GM18517 (cell line): ENCODE measurements at regions not wholly inside any gene's neighbourhood (a gene's known extent, or its start where the extent isn't known, plus 50 kb on each side); places are given as distances from the start of the nearest gene placed in this dataset.
"Not testable (repeated sequence)": the region's sequence is repeated elsewhere in the genome, so short reads cannot be mapped to it uniquely, and the experiment has no call there.

Experiments
- ATAC-seq: cut with Tn5 transposase; IDR thresholded peaks from one replicate; pipeline ENCODE4 v1.9.1; 2021; ENCODE audit warnings: mild to moderate bottlenecking, moderate library complexity; ENCODE audit not compliant: unreplicated experiment

DNA sequence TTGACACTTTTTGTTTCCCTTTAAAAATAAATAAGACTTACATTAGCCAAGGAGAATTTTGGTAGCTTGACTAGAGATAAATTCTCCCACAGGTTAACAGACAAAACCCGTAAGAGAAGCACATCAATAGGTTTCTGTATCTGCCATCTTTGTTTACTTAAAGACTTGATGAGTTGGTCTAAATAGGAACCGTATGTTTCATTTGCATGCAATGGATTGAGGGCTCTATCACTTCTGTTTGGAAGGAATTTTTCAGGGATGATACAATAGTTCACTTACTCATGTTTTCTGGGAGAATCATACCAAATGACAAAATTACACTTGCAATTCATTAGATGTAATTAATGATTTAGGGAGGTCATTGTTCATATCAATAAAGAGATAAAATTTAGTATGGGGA is 631.5 kb upstream of the NR2F2 start:
- no peak for ATAC-seq

DNA sequence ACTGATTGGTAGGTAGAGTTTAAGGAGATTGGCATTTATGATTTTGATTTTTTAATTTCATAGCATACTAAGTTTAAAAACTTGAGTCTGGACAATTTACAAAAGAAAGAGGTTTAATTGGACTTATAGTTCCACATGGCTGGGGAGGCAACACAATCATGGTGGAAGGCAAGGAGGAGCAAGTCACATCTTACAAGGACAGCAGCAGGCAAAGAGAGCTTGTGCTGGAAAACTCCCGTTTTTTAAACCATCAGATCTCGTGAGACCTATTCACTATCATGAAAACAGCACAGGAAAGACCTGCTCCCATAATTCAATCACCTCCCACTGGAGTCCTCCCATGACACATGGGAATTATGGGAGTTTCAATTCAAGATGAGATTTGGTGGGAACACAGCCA is 630.9 kb upstream of the NR2F2 start:
- ATAC-seq = no peak

DNA sequence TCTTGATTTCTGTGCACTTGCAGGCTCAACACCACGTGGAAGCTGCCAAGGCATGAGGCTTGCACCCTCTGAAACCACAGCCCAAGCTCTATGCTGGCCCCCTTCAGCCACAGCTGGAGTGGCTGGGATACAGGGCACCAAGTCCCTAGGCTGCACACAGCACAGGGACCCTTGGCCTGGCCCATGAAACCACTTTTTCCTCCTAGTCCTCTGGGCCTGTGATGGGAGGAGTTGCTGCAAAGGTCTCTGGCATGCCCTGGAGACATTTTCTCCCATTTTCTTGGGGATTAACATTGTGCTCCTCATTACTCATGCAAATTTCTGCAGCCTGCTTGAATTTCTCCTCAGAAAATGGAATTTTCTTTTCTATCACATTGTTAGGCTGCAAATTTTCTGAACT is 629.8 kb upstream of the NR2F2 start:
- not testable (repeated sequence) for ATAC-seq

DNA sequence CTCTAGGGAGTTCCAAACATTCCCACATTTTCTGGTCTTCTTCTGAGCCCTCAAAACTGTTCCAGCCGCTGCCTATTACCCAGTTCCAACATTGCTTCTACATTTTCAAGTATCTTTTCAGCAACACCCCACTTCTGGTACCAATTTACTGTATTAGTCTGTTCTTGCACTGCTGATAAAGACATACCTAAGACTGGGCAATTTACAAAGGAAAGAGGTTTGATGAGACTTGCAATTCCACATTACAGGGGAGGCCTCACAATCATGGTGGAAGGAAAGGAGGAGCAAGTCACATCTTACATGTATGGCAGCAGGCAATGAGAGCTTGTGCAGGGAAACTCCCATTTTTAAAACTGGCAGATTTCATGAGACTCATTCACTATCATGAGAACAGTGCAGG is 629.1 kb upstream of the NR2F2 start:
- ATAC-seq = no peak

DNA sequence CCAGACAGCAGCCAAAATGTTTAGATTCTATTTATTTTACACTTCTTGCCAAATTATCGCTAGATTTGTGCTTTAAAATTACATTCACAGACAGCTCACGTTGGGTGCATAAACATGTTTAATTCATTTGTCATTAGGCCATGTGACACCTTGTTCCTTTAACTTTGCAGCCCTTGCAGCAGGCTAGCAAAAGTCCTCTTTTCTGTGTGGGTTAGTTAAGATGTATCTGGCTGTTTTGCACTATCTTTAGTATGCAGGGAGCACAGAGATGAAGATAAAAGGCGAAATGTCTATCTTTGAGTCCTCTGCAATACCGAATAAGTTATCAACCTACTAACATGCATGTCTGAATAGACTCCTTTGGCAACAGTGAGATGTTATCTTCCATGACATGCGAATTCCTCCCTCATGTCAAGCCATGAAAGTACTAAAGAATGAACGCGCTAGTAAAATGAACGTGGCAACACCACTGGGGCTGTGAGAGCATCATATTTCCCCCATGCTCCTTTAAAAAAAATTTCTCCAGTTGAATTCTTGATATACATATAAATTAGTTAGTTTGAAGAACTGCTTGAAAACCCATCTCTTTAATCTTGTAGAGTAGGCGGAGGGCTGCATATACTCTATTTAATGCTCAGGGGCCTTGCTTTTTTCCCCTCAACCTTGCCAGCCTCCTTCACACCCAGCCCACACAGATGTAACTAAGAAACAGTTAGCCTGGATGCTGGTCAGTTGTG is 620.4 kb upstream of the NR2F2 start:
- ATAC-seq = no peak

DNA sequence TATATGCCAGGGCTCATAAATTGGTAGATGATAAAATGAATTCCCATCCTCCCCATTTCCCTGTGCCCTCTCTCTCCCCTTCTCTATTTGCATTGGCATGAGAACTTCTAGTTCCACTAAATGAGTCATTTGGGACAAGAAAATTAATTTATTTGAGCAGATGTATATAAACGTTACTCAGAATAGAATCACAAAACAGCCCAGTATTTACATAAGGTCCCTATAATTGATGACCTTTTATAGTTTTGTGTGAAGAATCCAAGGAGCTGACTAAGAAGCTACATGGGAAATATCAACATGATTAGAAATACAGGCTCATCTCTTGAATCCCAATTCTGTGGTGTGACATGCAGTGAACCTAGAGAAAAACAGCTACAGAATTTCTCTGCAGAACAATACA is 617.7 kb upstream of the NR2F2 start:
- no peak for ATAC-seq

DNA sequence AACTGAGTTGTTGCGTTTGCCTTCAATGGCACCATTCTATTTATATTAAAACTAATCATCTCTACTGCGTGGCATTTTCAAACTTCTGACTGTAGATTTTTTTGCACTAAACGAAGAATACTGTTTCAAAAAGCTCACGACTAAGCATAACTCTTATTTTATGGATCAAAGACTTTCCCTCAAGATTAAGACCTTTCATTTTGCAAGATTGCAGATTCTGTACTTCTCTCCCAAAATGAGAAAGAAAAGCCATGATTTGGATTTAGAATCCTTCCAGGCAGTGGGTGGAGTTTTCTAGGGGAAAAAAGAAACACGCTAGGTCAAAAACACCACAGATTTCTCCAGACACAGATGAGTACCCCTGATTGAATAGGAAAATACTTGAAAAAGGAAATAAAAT is 617.2 kb upstream of the NR2F2 start:
- no peak for ATAC-seq

DNA sequence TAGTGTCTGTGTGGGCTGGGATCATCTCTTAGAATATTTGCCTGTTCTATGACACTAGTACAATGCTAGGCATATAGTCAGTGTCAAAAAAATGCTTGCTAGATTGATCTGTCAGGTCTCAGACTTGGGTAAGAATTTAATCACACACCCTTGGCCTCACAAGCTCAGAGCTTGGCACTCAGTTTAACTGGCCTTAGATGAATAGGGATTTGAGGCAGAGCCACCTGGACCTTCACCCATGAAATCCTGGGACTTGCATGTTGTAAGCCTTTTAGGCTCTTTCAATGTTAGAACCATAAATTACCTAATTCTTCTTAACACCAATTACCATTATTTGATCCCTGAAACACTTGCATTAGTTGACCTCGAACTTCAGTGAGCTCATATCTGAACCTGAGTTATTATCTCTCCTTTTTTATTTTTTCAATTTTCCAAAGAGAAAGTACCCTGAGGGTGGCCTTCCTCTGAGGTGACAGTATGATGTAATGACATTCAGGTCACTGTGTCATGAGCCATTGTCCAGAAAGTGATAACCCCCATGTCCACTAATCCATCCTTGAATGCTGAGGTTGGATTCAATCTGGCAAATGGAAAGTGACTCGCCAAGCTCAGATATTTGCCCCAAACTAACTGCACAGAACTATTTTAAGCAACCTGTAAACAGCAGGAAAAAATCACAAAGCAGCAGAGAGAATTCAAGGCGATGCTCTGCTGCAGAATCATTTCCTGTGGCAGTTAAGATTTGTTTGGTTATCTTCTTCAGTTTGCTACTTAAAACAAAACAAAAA is 615.2 kb upstream of the NR2F2 start:
- ATAC-seq = no peak

DNA sequence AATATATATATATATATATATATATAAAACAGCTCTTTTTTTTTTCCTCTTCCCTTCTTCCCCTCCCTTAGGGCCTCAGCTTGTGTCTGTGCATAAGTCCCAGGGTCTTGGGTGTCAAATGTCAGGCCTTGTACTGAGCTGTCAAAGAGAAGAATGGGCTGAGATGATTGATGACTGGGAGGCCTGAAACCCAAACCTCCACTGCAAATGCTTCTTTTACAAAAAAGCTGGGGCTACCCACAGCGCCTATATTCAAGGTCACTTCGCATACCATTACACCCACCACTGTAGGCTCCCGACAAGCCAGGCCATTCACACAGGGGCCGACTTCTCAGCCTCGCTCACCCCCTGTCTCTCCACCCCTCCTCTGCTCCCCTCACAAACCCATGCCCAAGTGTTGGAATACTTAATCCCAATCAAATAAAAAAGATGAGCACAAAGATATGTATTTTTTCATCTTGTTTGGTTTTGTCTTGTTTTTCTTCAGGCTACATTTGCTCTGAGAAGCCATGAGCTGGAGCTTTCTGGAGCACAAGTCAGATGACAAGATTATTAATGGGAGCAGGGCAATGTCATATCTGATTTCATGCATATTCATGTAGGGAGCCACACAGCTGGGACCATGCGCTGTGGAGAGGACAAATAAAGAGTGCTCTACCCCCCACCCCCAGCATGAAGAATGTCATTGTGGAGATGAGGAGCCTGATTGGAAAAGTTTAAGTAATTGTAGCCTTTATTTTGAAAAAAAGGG is 614.4 kb upstream of the NR2F2 start:
- ATAC-seq = no peak

DNA sequence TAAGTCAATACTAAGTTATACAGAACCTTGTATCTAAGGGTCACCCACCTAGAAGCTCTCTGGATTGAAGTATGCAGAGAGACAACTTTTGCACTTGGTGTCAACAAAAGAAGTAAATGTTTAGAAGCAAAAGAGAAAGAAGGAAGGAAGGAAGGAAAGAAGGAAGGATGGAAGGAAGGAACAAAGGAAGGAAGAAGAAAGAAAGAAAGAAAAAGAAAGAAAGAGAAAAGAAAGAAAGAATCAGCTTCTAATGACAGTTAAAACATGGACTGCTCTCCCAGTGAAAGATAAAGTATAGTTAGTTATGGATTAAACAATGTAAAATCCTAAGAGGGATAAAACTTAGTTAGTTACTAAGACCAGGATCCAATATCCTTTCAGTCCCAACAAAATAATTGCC is 613.8 kb upstream of the NR2F2 start:
- no peak for ATAC-seq

DNA sequence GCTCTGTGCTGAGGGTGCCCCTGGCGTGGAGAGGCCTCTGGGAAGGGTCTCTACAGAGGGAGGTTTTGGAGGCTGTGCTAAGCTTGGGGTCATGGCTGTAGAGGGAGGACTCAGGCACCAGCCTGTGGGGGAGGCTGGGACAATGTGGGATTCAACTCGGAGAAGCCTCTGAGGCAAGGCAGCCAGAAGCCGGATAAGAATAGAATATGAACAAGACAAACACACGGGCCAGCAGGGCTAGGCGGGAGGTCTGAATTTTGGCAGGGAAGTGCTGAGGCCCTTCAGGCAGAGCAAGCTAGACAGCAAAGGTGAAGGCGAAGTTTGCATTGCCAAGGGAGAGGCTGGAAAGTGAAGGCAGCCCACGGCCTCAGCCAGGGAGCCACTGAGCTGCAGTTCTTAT is 612.1 kb upstream of the NR2F2 start:
- ATAC-seq = no peak

DNA sequence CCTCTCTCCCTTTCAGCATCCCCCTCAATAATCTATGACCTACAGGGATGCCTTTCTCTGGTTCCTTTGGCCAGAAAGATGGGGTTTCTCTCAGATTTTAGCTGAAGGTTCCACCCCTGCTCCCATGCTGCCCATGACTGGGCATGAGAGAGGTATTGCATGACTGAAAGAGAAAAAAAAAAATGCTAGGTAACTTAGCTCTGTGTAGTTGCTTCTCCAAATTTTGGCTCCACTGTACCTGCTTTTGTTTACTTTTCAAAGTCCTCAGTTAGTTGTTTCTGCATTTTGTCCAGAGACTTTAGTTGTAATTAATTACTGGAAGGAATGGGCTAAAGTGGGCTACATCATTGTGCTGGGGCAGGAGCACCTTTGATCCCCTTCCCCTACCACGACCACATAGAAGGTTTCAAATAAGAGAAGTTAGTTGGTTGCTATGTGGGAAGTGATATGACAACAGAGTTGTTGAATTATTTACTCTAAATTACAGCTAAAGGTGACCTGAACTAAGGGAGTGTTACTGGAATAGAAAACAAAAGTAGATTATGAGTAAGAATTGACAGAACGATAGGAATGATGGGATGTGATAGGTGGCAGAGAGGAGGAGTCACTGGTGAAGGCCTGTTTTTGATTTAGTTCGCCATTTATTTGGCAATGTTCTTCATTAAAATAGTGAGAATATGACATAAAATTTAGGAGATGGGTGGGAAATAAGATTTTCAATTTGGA is 605.4 kb upstream of the NR2F2 start:
- no peak for ATAC-seq

DNA sequence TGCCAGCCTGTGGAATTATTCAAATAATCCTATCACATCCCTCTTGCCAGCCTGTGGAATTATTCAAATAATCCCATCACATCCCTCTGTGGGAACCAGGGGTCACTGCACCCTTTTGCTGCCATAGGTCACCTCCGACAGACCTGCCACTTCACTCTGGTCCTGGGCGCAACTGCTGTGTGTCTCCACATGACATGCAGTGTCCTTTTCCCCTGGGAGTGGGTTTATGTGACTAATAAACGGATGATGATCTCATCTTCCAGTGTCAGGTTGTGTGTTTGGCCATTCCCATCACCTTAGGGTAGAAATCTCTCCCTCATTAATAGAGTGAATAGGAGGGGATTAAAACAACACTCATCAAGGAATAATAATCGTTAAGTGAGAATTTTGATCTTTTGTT is 603.6 kb upstream of the NR2F2 start:
- ATAC-seq = no peak

DNA sequence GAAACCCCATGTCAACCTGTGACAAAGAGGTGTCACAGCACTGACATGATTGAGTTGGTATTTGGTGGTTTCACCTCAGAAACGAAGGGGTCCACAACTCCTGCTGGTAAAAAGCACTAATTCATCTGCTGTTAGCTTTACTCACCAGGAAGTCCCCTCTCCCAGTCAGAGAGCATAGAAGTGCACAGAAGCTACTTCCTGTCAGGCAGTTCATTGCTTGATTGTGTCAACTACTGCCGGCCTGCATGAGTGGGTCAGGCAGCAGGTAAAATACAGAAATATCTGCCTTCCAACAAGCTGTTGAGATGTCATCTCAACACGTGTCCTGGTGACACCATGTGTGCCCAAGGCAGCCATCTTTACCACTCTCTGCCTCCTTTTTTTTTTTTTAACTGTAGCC is 596.6 kb upstream of the NR2F2 start:
- no peak for ATAC-seq

DNA sequence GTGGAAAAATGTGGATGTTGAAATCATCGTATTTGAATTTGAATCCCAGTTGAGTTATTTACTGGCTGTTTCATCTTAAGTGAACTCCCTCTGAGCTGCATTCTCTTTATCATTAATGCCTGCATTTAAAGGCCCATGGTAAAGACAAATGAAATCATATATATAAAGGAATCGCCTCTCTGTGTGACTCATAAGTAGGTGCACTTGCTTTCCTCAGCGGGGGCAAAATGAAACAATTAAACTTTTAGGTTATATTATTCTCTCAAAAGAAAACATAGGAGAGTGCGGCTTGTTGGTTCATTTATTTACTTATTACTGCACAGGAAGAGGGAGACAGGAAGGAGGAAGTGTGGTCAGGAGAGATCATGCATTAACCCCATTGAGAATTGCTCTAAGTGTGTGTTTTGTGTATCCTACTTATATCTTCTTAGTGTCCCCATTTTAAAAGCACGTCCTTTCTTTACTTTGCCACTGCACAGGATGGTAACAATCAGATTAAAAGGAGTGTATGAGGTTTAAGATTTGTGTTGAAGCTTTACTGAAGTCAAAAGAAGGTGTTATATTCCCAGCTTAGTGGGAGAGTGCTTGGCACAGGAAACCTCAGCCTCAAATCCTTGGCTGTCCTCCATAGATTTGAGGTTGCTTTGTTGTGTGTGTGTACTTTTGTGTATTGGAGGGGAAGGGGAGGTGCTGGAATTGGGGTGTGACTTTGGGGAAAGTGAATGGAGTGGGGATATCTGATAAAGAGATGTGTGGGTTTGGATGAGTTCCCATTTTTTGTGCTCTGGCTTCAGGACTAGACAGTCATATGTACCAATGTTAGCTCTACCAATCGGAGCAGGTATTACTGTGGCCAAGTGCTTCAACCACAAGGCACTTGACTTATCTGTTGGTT is 595.8 kb upstream of the NR2F2 start:
- ATAC-seq = no peak

DNA sequence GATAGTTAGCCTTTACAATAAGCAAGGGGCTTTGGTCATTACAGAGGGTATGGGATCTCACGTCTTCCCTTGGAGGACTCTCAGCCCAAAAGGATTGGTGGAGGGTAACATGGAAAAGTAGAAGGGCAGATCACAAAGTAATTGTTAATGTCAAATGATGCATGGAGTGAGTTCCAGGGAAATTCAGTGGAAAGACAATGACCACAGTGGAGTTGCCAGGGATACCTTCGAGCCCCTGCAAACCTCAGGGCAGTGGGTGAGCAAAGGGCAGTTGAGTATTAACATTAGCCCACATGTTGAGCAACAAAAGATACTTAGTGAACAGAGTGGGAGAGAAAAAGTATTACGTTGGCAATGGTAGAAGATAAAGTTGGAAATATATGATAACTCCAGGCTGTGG is 593.4 kb upstream of the NR2F2 start:
- ATAC-seq = no peak

DNA sequence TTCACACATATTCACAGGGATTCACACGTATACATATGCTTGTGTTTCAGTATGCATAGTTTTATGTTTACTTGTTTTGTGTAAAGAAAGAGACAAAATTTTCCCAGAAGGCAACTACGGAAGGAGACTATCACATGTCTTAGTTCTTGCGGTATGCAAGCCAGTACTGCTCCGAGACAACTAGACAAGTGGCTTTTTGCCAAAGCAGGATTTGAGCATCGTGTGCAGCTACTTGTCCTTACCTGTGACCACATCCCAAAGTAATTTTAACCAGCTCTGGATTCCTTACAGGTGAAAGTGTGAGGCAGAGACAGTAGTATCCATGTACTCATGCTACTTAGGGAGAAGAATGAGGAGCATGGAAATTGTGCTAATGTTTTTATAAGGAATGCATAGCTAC is 591.4 kb upstream of the NR2F2 start:
- no peak for ATAC-seq

DNA sequence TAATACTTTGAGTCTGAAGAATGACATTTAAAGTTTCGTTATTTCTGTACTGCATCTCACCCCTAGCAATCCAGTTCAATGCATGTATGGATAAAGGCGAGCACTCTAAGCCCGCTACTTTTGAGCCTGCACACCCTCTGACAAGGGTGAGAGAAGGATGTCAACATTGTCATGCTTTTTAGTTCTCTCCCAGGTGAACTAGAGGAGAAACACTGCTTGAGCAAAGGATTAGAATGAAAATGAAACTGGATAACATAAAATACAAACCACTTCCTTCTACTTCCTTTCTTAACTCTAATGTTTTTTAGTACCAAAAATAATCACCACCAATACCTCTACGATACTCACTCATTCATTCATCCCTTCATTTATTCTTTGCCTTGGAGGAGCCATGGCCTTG is 588.7 kb upstream of the NR2F2 start:
- ATAC-seq = no peak

DNA sequence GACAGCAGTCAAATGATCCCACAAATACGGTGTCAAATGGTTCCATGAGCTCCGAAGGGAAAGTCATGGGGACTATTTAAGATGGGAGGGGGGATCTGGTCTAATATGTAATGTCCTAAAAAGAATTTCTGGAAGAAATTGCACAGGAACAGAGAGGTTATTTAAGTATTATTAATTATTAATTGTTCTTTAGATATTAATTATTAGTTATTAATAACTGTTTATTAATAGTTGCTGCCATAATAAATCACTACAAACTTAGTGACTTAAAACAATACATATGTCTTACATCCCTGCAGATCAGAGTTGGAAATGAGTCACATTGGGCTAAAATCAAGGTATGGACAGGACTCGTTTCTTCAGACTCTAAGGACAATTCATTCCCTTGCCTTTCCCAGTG is 588.2 kb upstream of the NR2F2 start:
- no peak for ATAC-seq

DNA sequence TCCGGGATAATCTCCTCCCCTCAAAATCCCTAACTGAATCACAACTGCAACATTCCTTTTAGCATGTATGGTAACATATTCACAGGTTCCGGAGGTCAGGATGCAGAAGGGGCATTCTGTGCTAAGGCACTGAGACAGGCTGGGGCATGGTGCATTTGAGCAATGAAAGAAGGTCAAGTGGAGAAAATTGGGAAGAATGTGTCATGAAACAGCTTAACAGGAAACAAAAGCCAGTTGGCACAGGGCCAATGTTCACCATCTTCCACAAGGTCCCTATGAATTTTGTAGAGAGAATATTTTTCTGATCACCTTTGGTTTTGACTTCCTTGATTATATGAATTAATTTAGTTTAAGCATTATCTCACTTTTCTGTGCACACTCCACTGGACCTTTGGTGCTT is 587.7 kb upstream of the NR2F2 start:
- ATAC-seq = no peak
